LNCAP (cell line): ENCODE measurements at regions not wholly inside any gene's neighbourhood (a gene's known extent, or its start where the extent isn't known, plus 50 kb on each side); places are given as distances from the start of the nearest gene placed in this dataset.

Experiments used
- CTCF ChIP-seq: fragments of 450-650 bp; IDR thresholded peaks from 2 replicates; pipeline ENCODE4 v1.5.1; 2017; ENCODE audit warnings: mild to moderate bottlenecking

DNA sequence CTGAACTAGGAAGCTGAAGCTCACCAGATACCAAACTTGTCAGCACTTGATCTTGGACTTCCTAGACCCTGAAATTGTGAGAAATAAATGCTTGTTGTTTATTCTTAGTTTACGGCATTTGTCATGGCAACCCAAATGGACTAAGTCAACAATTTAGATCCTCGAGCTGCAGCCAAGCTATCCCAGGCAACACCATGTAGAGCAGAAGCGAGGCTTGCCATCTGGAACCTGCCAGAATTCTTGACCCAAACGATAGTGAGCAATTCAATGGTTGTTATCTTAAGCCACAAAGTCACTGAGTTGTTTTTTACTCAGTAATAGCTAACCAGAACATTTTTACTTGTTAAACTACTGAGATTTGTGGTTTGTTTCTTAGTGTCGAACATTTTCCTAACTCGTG lies 458.5 kb upstream of the FLRT2 start:
- TF ChIP-seq CTCF = no peak

DNA sequence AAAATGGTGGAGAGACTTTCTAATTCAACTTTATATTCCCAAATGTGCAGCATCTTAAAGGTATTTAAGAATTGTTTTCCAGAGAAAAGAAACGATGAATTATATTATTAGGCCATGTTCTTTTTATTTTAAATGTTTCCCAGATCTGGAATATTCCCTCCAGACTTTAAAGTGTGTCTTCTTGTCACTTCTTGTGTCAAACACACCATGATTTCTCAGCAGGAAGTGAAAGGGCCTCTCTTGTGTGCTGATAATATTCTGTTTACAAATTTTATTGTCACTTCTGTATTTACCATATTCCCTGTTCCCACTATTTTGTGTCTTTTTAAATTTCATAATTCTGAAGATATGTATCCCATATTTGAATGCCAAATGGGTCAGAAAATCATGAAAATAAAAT lies 455.0 kb upstream of the FLRT2 start:
- no peak for TF ChIP-seq CTCF

DNA sequence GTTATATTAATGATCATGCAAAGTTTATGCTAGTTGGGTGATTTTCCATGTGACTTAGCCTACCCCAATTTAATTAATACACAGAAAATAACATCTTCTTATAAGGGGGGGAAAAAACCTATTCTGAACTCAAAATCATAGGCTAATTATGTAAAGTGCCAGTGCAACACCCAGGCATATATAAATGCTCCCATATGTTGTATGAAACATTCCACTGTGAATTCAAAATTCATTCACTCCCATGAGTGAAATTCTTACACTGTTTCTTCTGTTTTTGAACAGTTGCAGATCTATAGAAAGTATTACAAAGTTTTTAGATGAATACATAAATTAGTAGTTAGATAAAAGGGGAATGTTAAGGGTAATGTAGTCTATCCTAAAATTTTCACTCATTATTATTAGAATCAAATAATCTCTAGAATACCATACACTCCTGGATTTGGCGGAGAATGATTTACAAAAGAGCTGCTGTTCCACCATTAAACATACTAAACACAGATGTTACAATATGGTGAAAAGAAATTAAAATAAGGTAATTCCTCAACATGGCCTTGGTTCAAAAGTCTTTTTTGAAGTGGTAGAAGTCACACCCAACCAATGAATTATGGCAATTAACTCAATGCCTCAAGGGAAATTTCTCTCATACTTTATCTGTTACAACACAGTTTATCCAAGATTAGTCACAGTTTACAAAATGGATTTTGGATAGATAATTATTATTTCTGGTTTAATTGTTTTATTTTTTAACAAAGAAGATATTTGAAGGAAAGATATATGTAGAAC lies 454.1 kb upstream of the FLRT2 start:
- no peak for TF ChIP-seq CTCF

GRCh38 chr14:85079842-85080730 lies 449.9 kb upstream of the FLRT2 start:
- no peak for TF ChIP-seq CTCF

- TF ChIP-seq CTCF = no peak
Observed at GRCh38 chr14:85084344-85084743, 445.6 kb upstream of the FLRT2 start.

- TF ChIP-seq CTCF = no peak
Observed at GRCh38 chr14:85085981-85086380, 444.0 kb upstream of the FLRT2 start.

- no peak for TF ChIP-seq CTCF
Observed at GRCh38 chr14:85087201-85087600, 442.7 kb upstream of the FLRT2 start.
